ENCODE measurements at regions not wholly inside any gene's neighbourhood (a gene's known extent, or its start where the extent isn't known, plus 50 kb on each side); places are given as distances from the start of the nearest gene placed in this dataset.

DNA sequence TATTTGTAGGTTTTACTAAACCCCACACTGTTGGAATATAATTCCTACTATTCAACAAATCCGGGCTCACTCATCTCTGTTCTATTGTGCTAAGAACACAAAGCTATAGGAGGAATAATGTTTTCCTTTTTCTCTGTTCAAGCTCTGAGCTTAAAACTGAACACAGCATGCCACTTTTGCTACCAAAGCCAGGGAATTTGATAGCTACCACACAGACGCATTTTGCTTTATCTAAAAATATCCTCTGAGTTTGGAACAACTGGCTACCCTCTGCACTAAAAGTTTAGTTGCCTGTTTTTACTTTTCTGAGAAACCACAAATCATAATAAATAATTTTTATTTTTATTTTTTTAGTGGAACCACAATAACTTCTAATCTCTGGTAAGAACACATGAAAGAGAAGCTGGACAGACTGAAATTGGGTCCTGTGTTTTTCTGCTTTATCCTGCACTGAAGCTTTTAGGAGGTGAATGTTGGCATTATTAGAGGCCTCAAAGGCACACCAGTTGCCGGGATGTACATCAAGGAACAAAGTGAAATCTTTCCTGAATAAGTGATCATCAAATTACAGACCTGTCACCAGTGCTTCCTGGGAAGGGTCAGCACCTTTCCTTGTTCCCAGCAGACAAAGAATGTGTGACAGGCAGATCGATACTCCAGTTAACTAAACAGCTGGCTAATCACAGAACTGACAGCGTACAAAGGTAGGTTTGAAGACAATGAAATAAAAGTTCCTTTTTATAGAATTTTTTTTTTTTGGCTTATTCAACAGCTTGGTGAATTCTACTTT lies 523.2 kb upstream of the TENM4 start:
- DNase-seq: no peak

GRCh38 chr11:79960461-79960860 lies 519.6 kb upstream of the TENM4 start:
- no peak for DNase-seq

DNA sequence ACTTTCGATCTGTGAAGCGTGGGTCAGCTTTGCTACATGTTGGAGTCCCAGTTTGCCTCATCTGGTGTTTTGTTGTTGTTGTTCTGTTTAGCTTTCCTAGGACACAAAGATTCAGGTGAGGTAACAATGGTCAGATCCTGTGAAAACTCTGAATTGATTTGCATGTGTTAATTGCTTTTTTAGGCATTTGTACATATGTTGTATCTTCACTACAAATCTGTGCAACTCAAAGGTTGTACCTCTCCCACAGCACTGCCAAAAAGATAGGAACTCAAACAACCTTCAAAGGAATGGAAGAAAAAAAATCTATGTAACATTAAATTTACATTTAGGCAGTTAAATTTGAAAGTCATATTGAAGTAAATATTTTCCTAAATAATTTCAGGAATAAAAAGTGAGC lies 518.5 kb upstream of the TENM4 start:
- DNase-seq: no peak

DNA sequence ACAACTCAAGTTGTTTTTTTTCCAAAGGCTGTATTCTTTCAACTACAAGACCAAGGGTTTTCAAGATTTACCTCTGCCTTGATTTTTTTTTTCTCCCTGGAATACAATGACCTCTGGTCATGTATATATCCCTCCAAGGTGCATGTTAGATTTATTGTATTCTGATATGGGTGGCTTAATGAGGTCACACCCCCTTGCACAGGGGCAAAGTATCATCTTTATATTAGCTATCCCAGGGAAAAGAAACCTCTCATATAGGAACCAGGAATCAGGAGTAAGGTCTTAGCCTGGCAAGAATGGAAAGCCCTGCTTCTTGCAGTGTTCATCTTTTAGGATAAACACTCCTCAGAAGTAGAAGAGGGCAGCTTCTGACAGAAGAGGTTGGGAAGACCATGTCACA lies 516.9 kb upstream of the TENM4 start:
- no peak for DNase-seq

- no peak for DNase-seq
Measured at GRCh38 chr11:79956061-79956460, 515.2 kb upstream of the TENM4 start.

DNA sequence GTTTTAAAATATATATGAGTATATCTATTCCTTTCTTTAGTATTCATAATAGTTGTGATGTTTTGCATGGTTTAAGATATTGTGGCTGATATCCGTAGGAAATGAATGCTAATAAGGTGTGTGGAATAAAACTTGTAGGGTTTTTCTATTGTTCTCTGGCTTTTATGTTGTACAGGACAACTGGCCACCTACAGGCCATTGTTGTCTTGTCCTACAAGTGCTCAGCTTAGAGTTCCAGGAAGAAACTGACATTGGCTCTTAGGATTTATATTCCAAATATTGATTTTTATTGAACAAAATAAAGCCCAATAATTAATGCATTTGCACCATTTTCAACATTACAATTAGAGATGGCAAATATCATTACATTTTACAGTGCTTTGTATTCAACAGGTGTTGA lies 512.8 kb upstream of the TENM4 start:
- DNase-seq: no peak

- DNase-seq: no peak
Measured at GRCh38 chr11:79950741-79951140, 509.9 kb upstream of the TENM4 start.

GRCh38 chr11:79950172-79950571 lies 509.3 kb upstream of the TENM4 start:
- no peak for DNase-seq

DNA sequence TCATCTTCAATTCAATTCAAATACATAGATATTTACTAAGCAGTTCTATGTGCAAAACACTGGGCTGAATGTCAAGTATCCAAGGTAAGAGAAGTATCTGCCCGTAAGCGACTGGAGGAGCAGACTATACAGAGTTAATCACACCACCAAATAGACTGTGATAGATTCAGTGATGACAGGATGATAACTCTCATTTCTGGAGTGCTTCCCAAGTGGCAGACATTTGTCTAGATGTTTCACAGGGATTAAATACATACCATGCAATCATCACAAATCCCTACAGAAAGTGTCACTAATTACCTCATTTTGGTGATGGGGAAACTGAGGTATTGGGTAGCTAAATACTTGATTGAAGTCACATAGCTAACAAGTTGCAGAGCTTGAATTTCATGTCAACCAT lies 508.7 kb upstream of the TENM4 start:
- DNase-seq: no peak

GRCh38 chr11:79942646-79943045 lies 501.8 kb upstream of the TENM4 start:
- DNase-seq: no peak

- DNase-seq: no peak
Measured at GRCh38 chr11:79942090-79942489, 501.3 kb upstream of the TENM4 start.

DNA sequence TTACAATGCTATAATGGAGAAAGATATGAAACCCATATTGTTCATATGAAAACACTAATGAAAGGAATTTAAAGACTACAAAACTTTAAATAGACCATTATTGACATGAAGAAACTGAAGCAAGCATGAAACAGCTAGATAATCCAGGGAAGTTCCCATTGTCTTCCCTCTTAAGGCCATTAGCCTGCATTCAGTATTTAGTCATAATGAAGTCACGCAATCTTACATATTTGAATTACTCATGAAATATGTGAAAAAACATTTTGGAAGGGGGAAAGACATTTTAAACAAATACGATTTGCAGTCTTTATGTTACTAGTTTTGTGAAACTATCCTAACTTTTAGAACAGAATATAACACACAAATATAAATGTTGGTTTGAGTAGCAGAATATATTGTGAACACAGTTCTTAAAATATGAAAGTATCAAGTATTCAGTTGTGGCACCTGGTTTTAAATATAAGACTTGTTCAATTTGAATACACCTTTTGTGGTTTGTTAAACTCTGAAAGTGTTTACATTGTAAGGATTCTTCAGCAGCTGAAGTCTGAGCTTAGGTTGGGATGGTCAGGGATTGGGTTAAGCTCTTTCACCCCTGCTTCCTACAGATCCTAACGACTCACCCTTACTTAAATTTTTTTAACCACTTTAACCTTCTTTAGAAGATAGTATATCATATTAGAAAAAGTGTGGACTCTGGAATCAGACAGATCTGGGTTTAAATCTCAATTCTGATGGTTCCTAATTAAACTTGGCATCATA lies 500.3 kb upstream of the TENM4 start:
- no peak for DNase-seq

- no peak for DNase-seq
Measured at GRCh38 chr11:79940165-79940564, 499.3 kb upstream of the TENM4 start.

DNA sequence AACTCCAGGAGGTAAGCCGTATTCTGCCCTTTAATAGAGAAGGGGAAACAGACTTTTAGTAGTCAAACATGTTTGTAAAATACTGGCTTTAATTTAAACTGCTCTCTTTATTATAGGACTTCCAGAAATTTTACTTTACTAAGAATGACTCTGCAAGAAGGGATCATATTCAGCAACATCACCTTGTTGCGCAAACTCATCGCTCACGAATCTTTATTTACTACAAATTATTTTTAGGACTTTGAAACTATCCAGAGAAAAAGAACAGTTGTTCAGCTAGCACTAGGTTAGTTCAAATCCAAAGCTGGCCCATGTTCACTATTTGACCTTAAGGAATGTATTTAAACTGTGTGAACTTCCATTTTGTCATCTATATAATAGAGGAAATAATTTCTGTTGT lies 498.3 kb upstream of the TENM4 start:
- DNase-seq: no peak

- no peak for DNase-seq
Measured at GRCh38 chr11:79937676-79938334, 497.0 kb upstream of the TENM4 start.

DNA sequence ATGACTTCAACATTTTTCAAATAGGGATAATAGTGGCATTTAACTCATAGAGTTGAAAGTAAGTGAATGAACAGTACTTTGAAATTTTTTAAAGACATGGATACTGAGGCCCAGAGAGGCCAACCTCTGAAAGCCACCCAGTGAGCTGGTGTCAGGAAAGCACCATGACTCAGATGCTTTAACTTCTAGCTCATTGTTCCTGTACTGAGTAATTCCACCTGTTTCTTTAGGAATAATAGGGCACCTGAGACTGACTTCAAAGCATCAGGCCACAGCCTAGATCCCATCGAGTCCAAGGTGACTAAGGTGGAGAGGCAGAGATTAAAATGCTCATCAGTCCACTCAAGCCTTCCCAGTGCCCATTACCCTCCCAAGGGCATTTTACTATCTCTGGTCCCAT lies 491.8 kb upstream of the TENM4 start:
- DNase-seq: no peak

DNA sequence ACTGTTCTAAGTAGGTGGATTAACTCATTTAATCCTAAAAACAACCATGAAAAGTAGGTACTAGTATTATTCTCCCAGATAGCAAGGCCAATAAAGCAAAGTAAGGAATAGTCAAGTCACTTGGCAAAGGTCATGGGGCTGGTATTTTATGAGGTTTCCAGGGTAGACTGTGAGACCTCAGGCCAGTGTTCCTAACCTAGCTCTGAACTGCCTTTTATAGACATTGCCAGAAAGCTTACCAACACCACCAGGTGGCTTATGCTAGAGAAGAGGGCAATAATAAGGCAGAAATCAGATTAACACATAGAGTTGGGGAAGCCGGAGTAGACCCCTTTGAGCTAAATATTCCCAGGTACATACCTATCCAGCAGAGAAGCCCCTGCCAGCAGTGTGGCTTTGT lies 490.9 kb upstream of the TENM4 start:
- no peak for DNase-seq

GRCh38 chr11:79926707-79927106 lies 485.9 kb upstream of the TENM4 start:
- no peak for DNase-seq

- DNase-seq: no peak
Measured at GRCh38 chr11:79925570-79925969, 484.7 kb upstream of the TENM4 start.

- DNase-seq: no peak
Measured at GRCh38 chr11:79922641-79923040, 481.8 kb upstream of the TENM4 start.

GRCh38 chr11:79920480-79920879 lies 479.6 kb upstream of the TENM4 start:
- no peak for DNase-seq

DNA sequence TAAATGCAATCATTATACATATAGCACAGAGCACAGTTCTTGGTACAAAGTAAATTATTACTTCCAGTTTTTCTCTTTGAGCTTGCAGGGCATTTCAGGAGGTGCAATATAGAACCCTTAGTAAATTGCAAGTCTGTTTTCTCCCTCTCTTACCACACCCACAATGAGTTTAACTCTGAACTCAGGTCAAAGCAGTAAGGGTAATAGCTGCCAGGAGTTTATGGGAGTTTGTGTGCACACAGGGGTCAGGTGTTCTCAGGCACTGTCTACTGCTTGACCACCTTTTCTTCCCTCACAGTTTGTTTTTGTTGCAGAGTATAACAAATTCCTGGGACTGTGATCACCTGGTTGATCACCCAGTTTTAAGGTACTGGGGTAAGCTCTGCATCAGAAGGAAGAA lies 478.5 kb upstream of the TENM4 start:
- DNase-seq: no peak

GRCh38 chr11:79918846-79919245 lies 478.0 kb upstream of the TENM4 start:
- DNase-seq: no peak

- DNase-seq: no peak
Measured at GRCh38 chr11:79906164-79906563, 465.3 kb upstream of the TENM4 start.

Measured in stimulated activated naive CD4-positive, alpha-beta T cell (primary cell).